Stimulated activated CD4-positive, alpha-beta T cell treated with anti-CD3 and anti-CD28 coated beads, Interleukin-12 subunit alpha, Interleukin-12 subunit beta, amount 100 ng/mL, for 24 hours (primary cell): ENCODE measurements at regions not wholly inside any gene's neighbourhood (a gene's known extent, or its start where the extent isn't known, plus 50 kb on each side); places are given as distances from the start of the nearest gene placed in this dataset.

ENCODE experiments used
- DNase-seq, 2 experiments: peaks; one replicate each; pipeline ENCODE4 v3.0.0-alpha.2; 2020; ENCODE audit warnings: low read depth in 2 of 2

- no peak for DNase-seq
Observed at GRCh38 chr1:38291336-38291735, 244.7 kb upstream of the POU3F1 start.

GRCh38 chr1:38289034-38289433 lies 242.4 kb upstream of the POU3F1 start:
- no peak for DNase-seq

GRCh38 chr1:38287547-38287946 lies 241.0 kb upstream of the POU3F1 start:
- no peak for DNase-seq

- DNase-seq, result no peak
Observed at GRCh38 chr1:38287036-38287435, 240.4 kb upstream of the POU3F1 start.

GRCh38 chr1:38285807-38286530 lies 239.4 kb upstream of the POU3F1 start:
- DNase-seq, result no peak

GRCh38 chr1:38284953-38285352 lies 238.4 kb upstream of the POU3F1 start:
- DNase-seq, result no peak

- no peak for DNase-seq
Observed at GRCh38 chr1:38283696-38284470, 237.3 kb upstream of the POU3F1 start.

- DNase-seq, result no peak
Observed at GRCh38 chr1:38279148-38279547, 232.6 kb upstream of the POU3F1 start.

- no peak for DNase-seq
Observed at GRCh38 chr1:38277646-38278045, 231.1 kb upstream of the POU3F1 start.

GRCh38 chr1:38275960-38276359 lies 229.4 kb upstream of the POU3F1 start:
- DNase-seq, result no peak

- DNase-seq, result no peak
Observed at GRCh38 chr1:38274974-38275373, 228.4 kb upstream of the POU3F1 start.

- DNase-seq, result no peak
Observed at GRCh38 chr1:38273196-38273804, 226.7 kb upstream of the POU3F1 start.

GRCh38 chr1:38272515-38272914 lies 225.9 kb upstream of the POU3F1 start:
- no peak for DNase-seq

GRCh38 chr1:38270849-38271633 lies 224.4 kb upstream of the POU3F1 start:
- DNase-seq, result no peak

GRCh38 chr1:38269923-38270848 lies 223.6 kb upstream of the POU3F1 start:
- no peak for DNase-seq

GRCh38 chr1:38268226-38268625 lies 221.6 kb upstream of the POU3F1 start:
- no peak for DNase-seq

- DNase-seq, result no peak
Observed at GRCh38 chr1:38267037-38268036, 220.7 kb upstream of the POU3F1 start.

- no peak for DNase-seq
Observed at GRCh38 chr1:38266197-38266520, 219.6 kb upstream of the POU3F1 start.

GRCh38 chr1:38265293-38266196 lies 219.0 kb upstream of the POU3F1 start:
- no peak for DNase-seq
